D341Med (cell line): ENCODE measurements at regions not wholly inside any gene's neighbourhood (a gene's known extent, or its start where the extent isn't known, plus 50 kb on each side); places are given as distances from the start of the nearest gene placed in this dataset.
"Not testable (repeated sequence)": the region's sequence is repeated elsewhere in the genome, so short reads cannot be mapped to it uniquely, and the experiment has no call there.

Experiments used
- DNase-seq: peaks from one replicate; pipeline ENCODE4 v3.0.0; 2012; ENCODE audit warnings: low spot score

DNA sequence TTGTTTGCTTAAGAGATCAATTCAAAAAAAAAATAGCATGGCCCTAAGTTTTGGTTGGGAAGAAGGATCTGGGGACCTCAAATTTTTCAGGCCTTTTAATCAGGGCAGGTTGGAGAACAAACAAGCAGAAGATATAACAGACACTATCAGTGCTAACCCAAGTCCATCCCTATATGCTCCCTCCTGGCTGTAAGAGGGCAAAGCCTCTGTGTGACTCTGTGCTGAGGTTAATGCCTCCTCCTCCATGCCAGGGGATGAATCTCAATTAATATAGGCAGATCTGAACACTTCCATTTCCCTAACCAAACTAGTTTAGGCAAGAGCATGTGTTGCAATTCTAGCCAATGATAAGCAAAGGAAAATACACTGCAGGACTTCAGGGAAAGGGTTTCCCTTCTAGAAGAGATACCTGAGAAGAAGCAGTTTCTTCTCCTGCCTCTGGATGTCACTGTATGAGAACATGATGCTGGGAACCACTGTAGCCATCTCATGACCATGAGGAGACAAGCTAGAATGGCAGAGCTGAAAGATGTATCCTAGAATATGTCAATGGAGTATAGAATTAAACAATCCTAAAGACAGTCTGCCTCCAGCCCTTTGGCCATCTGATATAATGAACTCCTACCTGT lies 76.0 kb downstream of the CHD9NB start:
- peak; percentile 49 for DNase-seq

DNA sequence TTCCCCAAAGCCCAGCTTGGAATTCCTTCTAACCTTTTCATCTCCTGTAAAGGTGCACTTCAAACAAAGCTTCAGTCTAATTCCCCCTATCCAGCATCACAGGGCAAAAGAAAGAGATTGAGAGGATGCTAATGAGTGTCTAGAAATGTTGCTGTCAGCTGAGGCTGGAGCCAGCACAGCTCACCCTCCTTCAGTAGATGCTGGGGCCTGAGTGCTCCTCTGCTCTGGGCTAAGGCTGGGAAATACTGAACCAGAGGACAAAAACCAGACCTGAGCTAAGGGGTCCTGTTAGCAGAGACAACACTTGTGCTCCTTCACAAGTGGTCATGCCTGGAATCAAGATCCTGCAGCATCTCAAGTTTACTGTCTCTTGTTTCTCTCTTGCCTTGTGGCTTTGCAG lies 85.0 kb downstream of the CHD9NB start:
- no peak for DNase-seq

DNA sequence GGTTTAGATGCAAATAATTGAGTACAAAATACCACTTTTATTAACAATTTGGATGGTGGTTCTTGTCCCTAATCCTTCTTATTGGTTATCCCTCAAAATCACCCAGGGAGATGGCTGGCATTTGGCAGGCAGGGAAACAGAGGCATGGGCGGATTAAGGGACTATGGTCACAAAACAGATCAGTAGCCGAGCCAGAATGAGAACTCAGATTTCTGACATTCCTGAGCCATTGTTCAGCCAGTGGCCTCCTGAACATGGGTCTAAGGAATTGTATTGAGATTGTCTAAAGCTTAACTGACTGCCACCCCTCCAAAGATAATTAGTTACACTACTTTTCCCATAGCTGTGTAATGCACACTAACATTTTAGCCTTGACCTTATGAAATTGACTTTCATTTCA lies 88.4 kb downstream of the CHD9NB start:
- DNase-seq: no peak

DNA sequence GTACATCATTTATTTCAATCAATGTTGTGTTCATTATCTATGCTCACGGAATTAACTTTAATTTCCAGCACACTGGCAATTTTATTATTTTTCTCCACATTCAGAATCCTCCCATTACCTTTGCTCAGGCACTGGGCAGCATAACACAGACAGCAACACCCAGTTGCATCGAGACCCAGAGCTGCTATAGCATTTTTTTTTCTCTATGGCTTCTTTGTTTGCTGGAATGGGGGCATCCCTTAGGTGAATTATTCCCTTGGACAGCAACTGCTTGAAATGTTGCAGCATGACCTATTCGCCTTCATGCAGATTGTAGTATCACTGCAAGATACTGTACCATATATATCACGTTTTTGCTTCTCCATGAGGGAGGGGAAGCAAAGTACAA lies 88.8 kb downstream of the CHD9NB start:
- DNase-seq: no peak

DNA sequence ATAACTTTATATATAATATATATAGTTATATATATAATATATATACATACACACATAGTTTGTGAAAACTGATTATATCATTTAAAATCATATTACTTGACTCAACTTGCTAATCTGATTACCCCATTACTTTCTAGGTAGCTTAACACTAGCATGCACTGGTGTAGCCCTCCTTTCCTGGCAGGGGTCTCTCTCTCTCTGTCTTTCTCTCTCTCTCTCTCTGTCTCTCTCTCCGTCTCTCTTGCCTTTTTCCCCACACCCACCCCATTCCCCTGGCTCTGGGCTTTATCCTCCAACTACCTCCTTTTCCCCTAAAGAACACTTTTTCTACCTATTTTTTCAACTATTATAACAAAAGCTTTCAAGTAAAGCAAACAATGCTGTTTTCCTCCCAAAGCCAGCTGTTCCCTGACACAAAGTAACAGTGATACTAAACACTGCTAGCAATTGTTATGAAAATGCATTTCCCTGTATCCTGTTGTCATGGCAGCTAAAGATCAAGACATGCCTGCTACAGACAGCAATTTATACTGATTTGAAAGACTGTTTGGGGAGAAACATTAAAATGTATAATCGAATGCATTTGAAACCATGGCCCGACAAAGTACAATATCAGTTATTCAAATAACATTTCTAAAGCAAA lies 89.4 kb downstream of the CHD9NB start:
- DNase-seq: no peak

DNA sequence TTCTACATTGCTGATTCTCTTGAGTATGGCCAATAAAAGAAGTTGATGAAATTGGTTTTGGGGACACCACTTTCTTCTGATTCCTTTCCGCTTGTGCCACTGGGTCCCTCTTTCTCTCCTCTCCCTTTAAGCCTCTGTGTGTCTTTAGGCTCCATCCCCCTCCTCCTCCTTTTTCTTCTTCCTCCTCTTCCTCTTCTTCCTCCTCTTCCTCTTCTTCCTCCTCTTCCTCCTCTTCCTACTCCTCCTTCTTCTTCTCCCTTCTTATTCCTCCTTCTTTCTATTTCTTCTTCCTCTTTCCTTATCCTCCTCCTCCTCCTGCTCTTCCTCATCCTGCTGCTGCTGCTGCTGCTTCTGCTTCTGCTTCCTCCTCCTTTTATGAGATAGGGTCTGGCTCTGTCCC lies 93.7 kb downstream of the CHD9NB start:
- DNase-seq: no peak

DNA sequence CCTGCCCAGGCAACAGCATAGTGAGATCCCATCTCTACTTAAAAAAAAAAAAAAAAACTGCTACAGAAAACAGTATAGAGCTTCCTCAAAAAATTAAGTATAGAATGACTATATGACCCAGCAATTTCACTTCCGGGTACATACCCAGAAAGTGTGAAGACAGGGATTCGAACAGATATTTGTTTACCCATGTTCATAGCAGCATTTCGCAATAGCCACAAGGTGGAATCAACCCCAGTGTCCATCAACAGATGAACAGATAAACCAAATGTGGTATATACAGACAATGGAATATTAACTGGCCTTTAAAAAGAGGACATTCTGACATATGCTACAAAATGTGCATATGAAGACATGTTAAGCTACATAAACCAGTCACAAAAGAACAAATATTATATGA lies 95.5 kb downstream of the CHD9NB start:
- no peak for DNase-seq

DNA sequence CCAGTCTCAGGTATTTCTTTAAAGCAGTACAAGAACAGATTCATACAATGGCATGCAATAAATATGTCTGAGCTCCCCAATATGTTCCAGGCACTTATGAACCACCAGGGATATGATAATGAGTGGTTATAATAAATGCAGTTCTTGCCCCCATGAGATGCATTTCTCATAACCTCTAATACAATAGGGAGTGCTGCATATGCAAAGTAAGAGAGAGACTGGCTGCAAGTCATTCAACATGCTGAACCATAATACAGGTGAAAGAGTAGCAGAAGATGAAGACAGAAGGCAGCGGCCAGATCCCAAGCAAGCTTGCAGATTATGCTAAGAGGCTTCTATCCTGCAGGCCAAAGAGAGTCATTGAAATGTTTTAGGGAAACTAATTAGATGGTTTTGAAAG lies 96.7 kb downstream of the CHD9NB start:
- no peak for DNase-seq

DNA sequence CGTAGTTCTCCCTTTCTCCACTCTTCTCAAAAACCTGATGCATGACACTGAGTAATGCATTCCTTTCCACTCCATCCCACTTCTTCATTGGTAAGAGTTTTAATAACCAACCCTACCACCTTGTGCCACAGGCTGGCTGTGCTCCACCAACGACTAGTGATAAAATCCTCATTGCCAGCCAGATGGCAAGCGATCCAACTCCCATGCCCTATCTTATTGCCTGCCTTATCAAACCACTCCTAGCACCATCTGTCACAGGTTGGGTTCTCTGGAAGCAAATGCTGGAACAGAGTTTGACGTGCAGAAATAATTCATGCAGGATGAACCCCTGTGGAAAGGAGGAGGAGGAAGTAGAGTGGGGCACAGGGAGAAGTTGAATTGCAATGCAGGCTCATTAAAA lies 99.5 kb downstream of the CHD9NB start:
- no peak for DNase-seq

DNA sequence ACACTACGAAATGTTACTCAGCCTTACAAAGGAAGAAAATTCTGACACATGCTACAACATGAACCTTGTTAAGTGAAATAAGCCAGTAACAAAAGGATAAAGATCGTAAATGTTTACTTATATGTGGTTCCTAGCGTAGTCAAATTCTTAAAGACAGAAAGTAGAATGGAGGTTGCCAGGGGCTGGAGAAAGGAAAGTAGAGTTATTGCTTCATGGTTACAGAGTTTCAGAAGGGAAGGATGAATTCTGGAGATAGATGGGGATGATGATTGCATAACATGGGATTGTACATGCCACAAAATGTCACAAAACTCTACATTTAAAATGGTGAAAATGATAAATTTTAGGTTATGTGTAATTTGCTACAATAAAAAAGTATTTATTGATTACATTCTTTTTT lies 103.8 kb downstream of the CHD9NB start:
- no peak for DNase-seq

DNA sequence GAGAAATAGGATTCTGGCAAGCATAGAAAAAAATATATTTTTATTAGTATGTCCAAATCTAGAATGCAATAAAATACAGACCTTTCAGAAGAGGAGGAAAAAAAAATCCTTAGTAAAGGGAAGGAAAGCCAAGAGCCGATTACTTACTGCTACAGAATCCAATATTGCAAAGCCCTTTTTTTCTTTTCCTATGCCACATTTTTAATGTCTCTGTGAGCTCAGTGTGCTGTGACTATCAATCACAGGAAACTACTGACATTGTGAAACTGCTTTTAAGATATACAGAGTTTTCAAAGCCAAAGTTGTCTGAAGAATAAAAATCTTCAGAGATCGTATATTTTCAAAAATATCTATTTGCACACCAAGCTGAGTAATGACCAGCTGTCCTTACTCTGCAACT lies 120.4 kb downstream of the CHD9NB start:
- DNase-seq: no peak

DNA sequence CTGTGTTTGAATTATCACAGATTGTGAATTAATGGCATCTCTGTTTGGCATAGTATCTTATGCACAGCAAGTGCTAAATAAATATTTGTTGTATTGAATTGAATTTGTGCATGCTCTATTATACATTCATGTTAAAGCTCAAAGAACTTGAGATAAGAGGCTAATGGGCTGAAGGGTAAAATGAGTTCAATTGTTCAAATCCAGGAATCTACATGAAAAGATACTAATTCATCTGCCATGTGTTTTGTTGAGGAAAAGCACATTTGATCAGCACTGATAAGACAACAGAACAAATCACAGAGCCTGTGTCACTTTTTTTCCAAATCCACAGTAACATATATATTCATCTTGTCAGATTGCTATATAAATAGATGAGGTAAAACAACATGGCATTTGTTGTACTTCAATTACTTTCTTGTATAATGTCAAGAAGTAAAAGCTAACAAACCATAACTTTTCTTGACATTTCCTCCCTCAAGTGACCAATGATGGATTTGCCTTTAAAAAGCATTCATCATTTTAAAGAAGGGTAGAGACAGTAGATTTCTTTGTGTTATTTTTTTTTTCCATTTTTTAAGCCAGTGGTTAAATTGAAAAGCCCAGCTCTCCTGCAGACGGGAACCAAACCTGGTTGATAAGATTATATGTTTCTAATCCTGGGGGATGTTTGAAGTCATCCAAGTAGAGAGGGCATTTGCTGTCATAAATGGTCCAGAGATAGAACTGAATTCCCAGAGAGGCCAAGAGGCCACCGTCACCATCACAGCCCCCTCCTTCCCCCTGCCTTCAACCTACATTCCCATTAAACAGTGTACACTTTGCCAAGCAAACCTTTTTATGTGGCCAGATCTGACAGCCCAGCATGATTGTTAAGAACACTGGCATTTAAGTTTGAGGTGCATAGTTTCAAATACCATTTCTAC lies 123.0 kb downstream of the CHD9NB start:
- no peak for DNase-seq

DNA sequence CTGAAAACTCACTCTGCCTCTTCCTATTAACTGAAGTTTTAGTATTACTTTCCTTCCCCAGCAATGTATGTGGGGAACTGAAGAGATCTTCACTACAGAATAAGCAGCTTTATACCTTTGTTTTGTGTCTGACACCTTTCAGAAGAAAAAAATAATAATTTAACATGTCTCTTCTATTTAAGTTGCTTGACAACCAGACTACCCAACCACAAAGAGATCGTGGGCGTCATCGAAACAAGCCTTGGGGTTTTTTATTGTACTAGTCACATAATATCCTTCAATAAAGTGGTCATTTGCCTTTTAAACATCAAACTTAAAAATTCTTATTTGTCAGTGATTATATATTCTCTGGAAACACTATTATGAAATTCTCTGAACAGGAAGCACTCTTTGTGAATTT lies 123.7 kb downstream of the CHD9NB start:
- no peak for DNase-seq

DNA sequence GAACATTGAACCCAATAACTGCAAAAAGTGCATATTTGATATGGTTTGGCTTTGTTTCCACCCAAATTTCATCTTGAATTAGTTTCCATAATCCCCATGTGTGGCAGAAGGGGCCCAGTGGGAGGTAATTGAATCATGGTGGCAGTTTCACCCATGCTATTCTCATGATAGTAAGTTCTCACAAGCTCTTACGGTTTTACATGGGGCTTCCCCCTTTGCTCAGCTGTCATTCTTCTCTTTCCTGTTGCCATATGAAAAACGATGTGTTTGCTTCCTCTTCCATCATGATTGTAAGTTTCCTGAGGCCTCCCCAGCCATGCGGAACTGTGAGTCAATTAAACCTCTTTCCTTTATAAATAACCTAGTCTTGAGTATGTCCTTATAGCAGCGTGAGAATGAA lies 127.6 kb downstream of the CHD9NB start:
- no peak for DNase-seq

DNA sequence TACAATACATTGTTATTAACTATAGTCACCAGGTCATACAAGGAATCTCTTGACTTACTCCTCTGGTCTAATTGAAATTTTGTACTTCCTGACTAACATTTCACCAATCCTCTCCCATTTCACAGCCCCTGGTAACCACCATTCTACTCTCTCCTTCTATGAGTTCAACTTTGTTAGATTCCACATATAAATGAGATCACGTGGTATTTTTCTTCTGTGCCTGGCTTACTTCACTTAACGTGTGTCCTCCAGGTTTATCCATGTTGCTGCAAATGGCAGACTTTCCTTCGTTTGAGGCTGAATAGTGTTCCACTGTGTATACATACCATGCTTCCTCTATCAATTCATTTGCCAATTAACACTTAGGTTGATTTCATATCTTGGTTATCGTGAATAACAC lies 128.5 kb downstream of the CHD9NB start:
- no peak for DNase-seq

DNA sequence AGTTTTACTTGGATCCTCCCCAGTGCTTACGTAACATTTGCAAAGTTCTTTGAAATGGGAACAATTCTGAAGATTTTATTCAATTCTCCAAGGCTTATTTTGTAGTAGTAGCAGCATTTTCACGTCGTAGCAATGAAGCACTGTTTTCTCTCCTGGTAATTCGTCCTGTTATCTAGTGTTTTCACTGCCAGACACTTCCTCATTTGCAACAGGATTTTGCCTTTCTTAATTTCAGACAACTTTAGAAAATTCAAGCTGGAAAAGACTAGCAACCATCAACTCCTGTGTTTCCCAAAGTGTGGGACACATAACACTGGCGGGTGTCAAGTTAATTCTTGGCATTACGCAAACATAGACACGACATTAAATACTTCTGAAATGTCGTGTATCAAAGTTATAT lies 131.6 kb downstream of the CHD9NB start:
- DNase-seq: no peak

DNA sequence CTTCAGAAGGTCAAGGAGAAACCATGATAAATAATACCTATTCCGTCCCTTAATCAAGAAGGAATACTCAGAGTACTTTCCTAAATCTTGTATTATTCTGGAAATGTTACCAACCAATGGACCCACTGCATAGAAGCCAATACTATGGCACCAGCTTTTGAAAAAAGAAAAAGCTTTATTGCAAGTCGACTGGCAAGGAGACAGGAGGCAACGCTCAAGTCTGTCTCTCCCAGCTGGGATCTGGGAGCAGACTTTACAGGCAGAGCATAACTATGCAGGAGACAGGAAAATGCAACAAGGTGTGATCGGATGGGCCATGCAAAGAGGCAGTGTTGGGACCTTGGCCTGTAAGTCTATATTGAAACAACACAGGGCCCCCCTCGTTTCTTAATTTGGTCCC lies 132.4 kb downstream of the CHD9NB start:
- DNase-seq: no peak

DNA sequence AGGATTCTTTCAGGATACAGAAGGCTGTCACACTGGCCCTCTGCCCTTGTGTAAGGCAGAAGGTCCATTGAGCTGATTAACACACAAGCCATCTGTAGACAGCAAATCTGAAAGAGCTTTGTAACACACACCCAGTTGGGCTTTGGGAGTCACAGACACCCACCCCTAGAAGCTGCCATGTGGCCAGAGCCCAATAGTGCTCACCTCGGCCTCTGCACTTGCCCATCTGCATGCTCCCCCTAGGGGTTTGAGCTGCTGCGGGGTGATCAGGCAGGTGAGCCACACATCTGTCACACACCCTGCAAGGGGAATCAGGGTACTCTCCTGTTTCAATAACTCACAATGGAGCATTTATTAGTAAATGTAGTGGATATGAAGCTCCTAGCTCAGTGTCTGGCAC lies 138.3 kb downstream of the CHD9NB start:
- no peak for DNase-seq

DNA sequence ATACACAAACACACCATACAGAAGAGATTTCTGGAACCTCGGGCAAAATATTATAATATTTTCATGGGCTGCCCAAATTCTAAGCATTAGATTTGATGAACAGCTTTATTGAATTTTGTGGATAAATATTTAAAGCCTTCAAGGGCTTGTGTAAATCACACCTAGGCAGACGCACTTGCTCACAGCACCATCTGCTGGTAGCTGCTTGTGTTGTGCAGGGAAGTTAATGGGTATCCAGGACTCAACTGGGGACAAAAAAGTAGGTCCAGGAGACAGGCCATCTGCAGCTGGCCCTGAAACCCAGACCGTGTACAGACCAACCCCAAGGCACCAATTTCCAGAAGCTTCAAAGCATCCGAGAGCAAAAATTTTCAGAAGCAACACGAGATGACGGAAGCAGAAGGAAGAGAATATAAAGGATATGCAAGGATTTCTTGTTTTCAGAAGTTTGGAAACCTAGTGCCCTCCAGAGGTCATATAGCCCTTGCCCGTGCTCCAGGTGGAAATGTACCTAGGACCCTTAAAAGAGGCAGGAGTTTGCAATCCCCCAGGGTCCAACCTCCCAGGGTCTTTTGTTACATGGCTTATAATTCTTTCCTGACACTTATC lies 140.0 kb downstream of the CHD9NB start:
- peak; percentile 70 for DNase-seq

DNA sequence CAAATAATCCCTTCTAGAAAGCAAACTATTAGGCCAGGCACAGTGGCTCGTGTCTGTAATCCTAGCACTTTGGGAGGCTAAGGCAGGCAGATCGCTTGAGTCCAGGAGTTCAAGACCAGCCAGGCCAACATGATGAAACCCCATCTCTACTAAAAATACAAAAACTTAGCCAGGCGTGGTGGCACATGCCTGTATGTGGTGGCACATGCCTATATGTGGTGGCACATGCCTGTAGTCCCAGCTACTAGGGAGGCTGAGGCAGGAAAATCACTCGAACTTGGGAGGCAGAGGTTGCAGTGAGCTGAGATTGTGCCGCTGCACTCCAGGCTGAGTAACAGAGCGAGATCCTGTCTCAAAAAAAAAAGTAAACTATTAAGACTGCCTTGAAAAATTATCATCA lies 144.6 kb downstream of the CHD9NB start:
- not testable (repeated sequence) for DNase-seq

DNA sequence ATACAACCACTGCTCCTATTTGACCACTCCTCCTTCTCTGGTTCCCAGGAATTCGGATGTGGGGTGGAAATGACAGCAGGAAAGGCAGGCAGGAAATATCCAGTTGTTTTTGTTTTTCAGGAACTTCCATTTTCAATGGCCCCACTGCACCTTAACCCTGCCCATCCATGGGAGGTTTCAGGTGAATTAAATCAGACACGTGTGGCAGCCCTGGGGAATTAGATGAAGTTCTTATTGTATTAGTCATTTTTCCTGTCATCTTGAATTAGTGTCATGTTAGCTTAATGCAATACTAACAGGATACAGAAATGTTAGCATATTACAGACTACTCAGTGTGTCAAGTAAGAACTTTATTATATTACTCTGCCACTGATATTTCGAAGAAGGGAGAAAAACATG lies 146.4 kb downstream of the CHD9NB start:
- DNase-seq: no peak

DNA sequence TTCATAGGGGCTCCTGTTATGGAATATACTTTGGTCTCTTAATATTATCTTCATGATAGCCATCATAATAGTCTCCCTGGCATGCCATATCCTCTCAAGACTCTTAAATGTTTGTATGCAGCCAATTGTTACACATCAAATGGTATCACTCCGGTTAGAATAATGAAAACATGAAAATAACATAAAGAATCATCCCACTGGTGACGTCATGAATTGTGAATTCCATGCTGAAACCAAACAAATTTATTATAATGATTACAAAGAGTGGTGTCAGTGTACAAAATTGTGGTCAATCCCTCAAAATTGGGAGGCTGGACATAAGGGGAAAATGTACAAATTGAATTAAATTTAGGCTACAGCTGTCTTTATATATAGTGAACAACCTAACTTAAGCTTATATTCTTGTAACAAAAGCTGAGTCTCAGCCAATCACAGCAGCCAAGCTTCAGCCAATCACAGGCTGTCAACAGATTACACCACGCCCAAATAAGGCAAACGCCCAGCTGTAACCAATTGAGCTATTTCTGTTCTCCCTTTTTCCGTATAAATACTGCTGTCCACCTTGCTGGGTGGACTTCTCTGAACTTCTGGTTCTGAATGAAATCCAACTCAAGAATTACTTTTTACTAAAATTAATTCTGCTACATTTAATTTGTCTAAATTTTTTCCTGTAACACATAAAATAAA lies 156.1 kb downstream of the CHD9NB start:
- DNase-seq: no peak
